Natural killer cell (primary cell): ENCODE measurements at regions not wholly inside any gene's neighbourhood (a gene's known extent, or its start where the extent isn't known, plus 50 kb on each side); places are given as distances from the start of the nearest gene placed in this dataset.

Experiments
- ATAC-seq, 3 donors: fragments of 150-1000 bp in 2 of 3; fragments of 200-7000 bp in 1 of 3; cut with Tn5 transposase; 1 replicate in 1 of 3; 2 replicates in 2 of 3; pipeline ENCODE4 v1.10.0; 2021; ENCODE audit warnings: mild to moderate bottlenecking in 2 of 3, moderate library complexity in 2 of 3
- DNase-seq, 2 donors: peaks; one replicate each; pipeline versions ENCODE4 v3.0.0 to v3.0.0-alpha.2; 2013 to 2021; ENCODE audit warnings: mixed read lengths in 1 of 2
- H3K27ac ChIP-seq: one replicate; pipeline ENCODE4 v1.5.1; 2013; ENCODE audit warnings: mild to moderate bottlenecking, low read length
- H3K27me3 ChIP-seq: one replicate; pipeline ENCODE4 v1.6.1; 2013; ENCODE audit warnings: low read length; ENCODE audit not compliant: control insufficient read depth, insufficient read depth
- H3K36me3 ChIP-seq: one replicate; pipeline ENCODE4 v1.6.1; 2013; ENCODE audit warnings: low read length; ENCODE audit not compliant: control insufficient read depth, insufficient read depth
- H3K4me1 ChIP-seq: one replicate; pipeline ENCODE4 v1.6.1; 2013; ENCODE audit warnings: low read length; ENCODE audit not compliant: control insufficient read depth, insufficient read depth
- H3K4me3 ChIP-seq: one replicate; pipeline ENCODE4 v1.5.1; 2013; ENCODE audit warnings: low read length
- H3K9me3 ChIP-seq: one replicate; pipeline ENCODE4 v1.6.1; 2013; ENCODE audit warnings: low read length; ENCODE audit not compliant: control insufficient read depth, insufficient read depth
- H3K27ac Mint-ChIP-seq, 2 donors: one replicate each; pipeline ENCODE4 v1.8.0; 2022; ENCODE audit warnings: mild to moderate bottlenecking in 2 of 2, mixed read lengths in 2 of 2, moderate library complexity in 1 of 2
- H3K27me3 Mint-ChIP-seq, 2 donors: one replicate each; pipeline ENCODE4 v1.8.0; 2022; ENCODE audit warnings: low read depth in 2 of 2, mixed read lengths in 2 of 2
- H3K36me3 Mint-ChIP-seq: one replicate; pipeline ENCODE4 v1.8.0; 2022; ENCODE audit warnings: mixed read lengths
- H3K4me1 Mint-ChIP-seq, 2 donors: one replicate each; pipeline ENCODE4 v1.8.0; 2022; ENCODE audit warnings: mixed read lengths in 2 of 2
- H3K4me3 Mint-ChIP-seq: one replicate; pipeline ENCODE4 v1.8.0; 2022; ENCODE audit warnings: mild to moderate bottlenecking, moderate library complexity, mixed read lengths
- H3K9me3 Mint-ChIP-seq, 2 donors: one replicate each; pipeline ENCODE4 v1.8.0; 2022; ENCODE audit warnings: mixed read lengths in 2 of 2
- CTCF ChIP-seq: fragments of 200-600 bp; IDR thresholded peaks from one replicate; pipeline ENCODE4 v1.8.0; 2022; ENCODE audit warnings: antibody characterized with exemption
- WGBS: methylation state at CpG from one replicate; pipeline ENCODE4 v1.1.7; 2013; ENCODE audit warnings: missing lambda C conversion rate; ENCODE audit not compliant: insufficient coverage; 5-methylcytosine and 5-hydroxymethylcytosine counted together
- intact Hi-C: fragments of 100-400 bp; cut with micrococcal nuclease; formaldehyde crosslinking; loops from one replicate; pipeline ENCODE4 v1.14.2; 2022

DNA sequence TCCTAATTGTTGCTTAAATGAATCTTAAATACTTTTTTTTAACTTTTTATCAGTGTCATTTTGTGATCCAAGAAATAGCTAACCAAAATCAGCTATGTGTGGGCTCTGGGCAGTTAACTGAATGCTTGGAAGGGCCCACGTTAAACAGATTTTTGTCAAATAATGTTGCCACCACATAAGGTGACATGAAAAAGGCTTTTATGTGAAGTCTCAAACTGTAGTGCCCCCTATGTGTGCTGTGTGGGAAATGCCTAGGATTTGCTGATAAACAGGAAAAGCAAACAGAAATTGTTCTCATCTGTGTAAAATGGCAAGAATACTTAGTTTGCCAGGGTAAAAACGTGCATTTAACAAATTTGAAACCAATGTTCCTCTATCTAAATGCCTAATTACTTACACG, 242.2 kb downstream of the ZNF516 start:
- TF ChIP-seq CTCF: no peak
- Histone ChIP-seq H3K36me3 (no peaks in the 10 kb centered on the region), H3K4me1 (no peaks in the 10 kb centered on the region), H3K27me3 (no peaks in the 10 kb centered on the region), H3K4me3 (no peak overlapping the region), H3K27ac (no peak overlapping the region), H3K9me3 (no peaks in the 10 kb centered on the region)
- Mint-ChIP-seq H3K4me1 (no peaks in the 10 kb centered on the region), H3K4me3 (no peak overlapping the region), H3K9me3 (no peaks in the 10 kb centered on the region), H3K36me3 (no peaks in the 10 kb centered on the region), H3K27ac (no peak overlapping the region), H3K27me3 (peaks cover 10 to 14% of the 10 kb centered on the region in 2 donors)
- intact Hi-C loops: no loop called here
- no peak for DNase-seq
- ATAC-seq: no peak
- WGBS: 43% methylated on average over 3 of the region's 3 CpGs

- no peaks in the 10 kb centered on the region for H3K4me1 Mint-ChIP-seq
- no peak overlapping the region for H3K4me3 Mint-ChIP-seq
- Histone ChIP-seq H3K36me3 (no peaks in the 10 kb centered on the region), H3K9me3 (no peaks in the 10 kb centered on the region), H3K27ac (no peak overlapping the region), H3K4me3 (no peak overlapping the region), H3K4me1 (no peaks in the 10 kb centered on the region), H3K27me3 (no peaks in the 10 kb centered on the region)
- DNase-seq (no peak), ATAC-seq (no peak)
- intact Hi-C loops: no loop called here
- peaks cover 10 to 14% of the 10 kb centered on the region in 2 donors for H3K27me3 Mint-ChIP-seq
- no peaks in the 10 kb centered on the region for H3K36me3 Mint-ChIP-seq
- no peak for TF ChIP-seq CTCF
- H3K27ac Mint-ChIP-seq: no peak overlapping the region
- H3K9me3 Mint-ChIP-seq: no peaks in the 10 kb centered on the region
- 79% methylated on average over 1 of the region's 2 CpGs for WGBS
These were observed 242.9 kb downstream of the ZNF516 start for GRCh38 chr18:76252139-76252538.

- no peaks in the 10 kb centered on the region for H3K9me3 Mint-ChIP-seq
- Histone ChIP-seq H3K27me3 (no peaks in the 10 kb centered on the region), H3K9me3 (no peaks in the 10 kb centered on the region), H3K4me1 (no peaks in the 10 kb centered on the region), H3K4me3 (no peak overlapping the region), H3K36me3 (no peaks in the 10 kb centered on the region), H3K27ac (no peak overlapping the region)
- H3K4me3 Mint-ChIP-seq: no peak overlapping the region
- intact Hi-C loops: no loop called here
- ATAC-seq (no peak), DNase-seq (no peak)
- no peak overlapping the region for H3K27ac Mint-ChIP-seq
- peaks cover 10 to 14% of the 10 kb centered on the region in 2 donors for H3K27me3 Mint-ChIP-seq
- 64% methylated on average over 11 of the region's 11 CpGs for WGBS
- no peaks in the 10 kb centered on the region for H3K36me3 Mint-ChIP-seq
- H3K4me1 Mint-ChIP-seq: no peaks in the 10 kb centered on the region
- no peak for TF ChIP-seq CTCF
These were observed 243.4 kb downstream of the ZNF516 start for GRCh38 chr18:76251691-76252090.

DNA sequence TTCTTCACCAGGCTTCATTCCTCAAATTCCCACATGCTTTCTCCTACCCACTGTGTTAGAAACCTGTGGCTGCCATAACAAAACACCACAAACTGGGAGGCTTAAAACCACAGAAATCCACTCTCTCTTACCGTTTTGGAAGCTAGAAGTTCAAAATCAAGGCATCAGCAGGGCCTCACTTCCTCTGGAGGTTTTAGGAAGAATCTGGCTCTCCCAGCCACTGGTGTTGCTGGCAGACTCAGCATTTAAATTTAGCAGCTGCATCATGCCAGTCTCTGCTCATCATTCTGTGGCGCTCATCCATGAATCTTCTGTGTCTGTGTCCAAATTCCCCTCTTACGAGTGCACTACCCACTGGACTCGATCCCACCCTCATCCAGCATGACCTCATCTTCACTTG, 248.5 kb downstream of the ZNF516 start:
- Mint-ChIP-seq H3K36me3 (no peaks in the 10 kb centered on the region), H3K27ac (no peak overlapping the region), H3K4me3 (no peak overlapping the region), H3K27me3 (peaks cover under 1 to 5% of the 10 kb centered on the region in 2 donors), H3K4me1 (no peaks in the 10 kb centered on the region), H3K9me3 (no peaks in the 10 kb centered on the region)
- H3K36me3 ChIP-seq: no peaks in the 10 kb centered on the region
- H3K27me3 ChIP-seq: no peaks in the 10 kb centered on the region
- H3K4me3 ChIP-seq: no peak overlapping the region
- H3K9me3 ChIP-seq: no peaks in the 10 kb centered on the region
- DNase-seq: no peak
- no peak for ATAC-seq
- intact Hi-C loops: no loop called here
- 68% methylated on average over 3 of the region's 4 CpGs for WGBS
- no peak overlapping the region for H3K27ac ChIP-seq
- H3K4me1 ChIP-seq: no peaks in the 10 kb centered on the region
- TF ChIP-seq CTCF: no peak
